HCT116 (cell line): ENCODE measurements at regions not wholly inside any gene's neighbourhood (a gene's known extent, or its start where the extent isn't known, plus 50 kb on each side); places are given as distances from the start of the nearest gene placed in this dataset.

Experiments
- ATF3 ChIP-seq: IDR thresholded peaks from 2 replicates; pipeline ENCODE4 v1.6.1; 2012
- CEBPB ChIP-seq: IDR thresholded peaks from 2 replicates; pipeline ENCODE4 v1.6.1; 2012; ENCODE audit warnings: low read depth
- CTCF ChIP-seq, 3 experiments: fragments of 200-600 bp in 1 of 3; sonication (generic) in 1 of 3; IDR thresholded peaks in 2 of 3; conservative IDR thresholded peaks in 1 of 3; 2 replicates each; pipeline ENCODE4 v1.5.1; 2012 to 2017; ENCODE audit warnings: low read depth in 2 of 3, low read length in 2 of 3, antibody characterized with exemption in 1 of 3, borderline replicate concordance in 1 of 3, control low read depth in 1 of 3, mild to moderate bottlenecking in 1 of 3, mixed read lengths in 1 of 3, mixed run types in 1 of 3, moderate library complexity in 1 of 3; ENCODE audit not compliant: insufficient read depth in 1 of 3
- ELF1 ChIP-seq: IDR thresholded peaks from 2 replicates; pipeline ENCODE4 v1.6.1; 2012; ENCODE audit warnings: low read depth, borderline replicate concordance
- POLR2A ChIP-seq: IDR thresholded peaks from 2 replicates; pipeline ENCODE4 v1.7.0; 2011; ENCODE audit warnings: borderline replicate concordance; ENCODE audit not compliant: insufficient read depth, insufficient read length; ENCODE audit errors: extremely low read depth
- POLR2AphosphoS5 ChIP-seq: IDR thresholded peaks from 2 replicates; pipeline ENCODE4 v1.6.1; 2011; ENCODE audit warnings: mild to moderate bottlenecking, low read depth, low read length, moderate library complexity
- REST ChIP-seq: IDR thresholded peaks from 2 replicates; pipeline ENCODE4 v1.6.1; 2012; ENCODE audit warnings: low read depth
- SIN3A ChIP-seq: IDR thresholded peaks from 2 replicates; pipeline ENCODE4 v1.6.1; 2012; ENCODE audit warnings: low read depth
- SRF ChIP-seq: IDR thresholded peaks from 2 replicates; pipeline ENCODE4 v1.6.1; 2012; ENCODE audit warnings: low read depth
- YY1 ChIP-seq: IDR thresholded peaks from 2 replicates; pipeline ENCODE4 v1.6.1; 2011; ENCODE audit warnings: low read length, low read depth, moderate library complexity, mild to moderate bottlenecking; ENCODE audit not compliant: insufficient replicate concordance; ENCODE audit errors: extremely low read depth

DNA sequence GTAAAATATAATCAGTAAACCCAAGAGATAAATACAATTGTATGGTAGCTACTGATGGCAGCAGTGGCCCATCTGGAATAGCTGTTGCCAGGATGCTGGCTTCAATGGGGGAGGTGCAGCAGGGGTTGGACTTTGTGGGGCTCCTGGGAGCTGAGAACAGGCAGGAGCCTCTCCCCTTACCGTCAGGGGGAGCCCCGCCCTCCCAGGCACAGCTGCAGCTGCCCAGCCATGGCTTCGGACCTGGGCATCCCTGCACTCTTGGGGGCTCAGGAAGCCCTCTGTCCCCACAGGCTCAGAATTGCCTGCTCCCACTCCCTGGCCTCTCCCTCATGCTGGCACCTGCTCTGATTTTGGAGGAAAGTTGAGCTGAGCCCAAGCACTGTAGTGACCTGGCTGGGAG is 741.1 kb downstream of the CDH11 start:
- TF ChIP-seq YY1 (no peak), SRF (no peak), CTCF (IDR thresholded peaks at IDR 0.05 in 2 of 3, conservative IDR thresholded peaks at IDR 0.05 in 1 of 3; ENCODE audit: borderline replicate concordance in 1 of 3, insufficient read depth in 1 of 3, low read depth in 2 of 3, low read length in 2 of 3) (no peak), CEBPB (no peak), POLR2A (no peak), POLR2AphosphoS5 (no peak), SIN3A (no peak), ELF1 (no peak), REST (no peak), ATF3 (no peak)
